T-helper 1 cell treated with Interleukin-12 subunit alpha and Interleukin-12 subunit beta and Interleukin-4 antibody, amounts not matched to agents 30 μg/mL and 1 μg/mL, for 36 hours (primary cell): ENCODE measurements at regions not wholly inside any gene's neighbourhood (a gene's known extent, or its start where the extent isn't known, plus 50 kb on each side); places are given as distances from the start of the nearest gene placed in this dataset.

Experiments used
- H3K27ac Mint-ChIP-seq: one replicate; pipeline ENCODE4 v1.8.0; 2021; ENCODE audit warnings: mild to moderate bottlenecking, mixed read lengths
- H3K27me3 Mint-ChIP-seq: one replicate; pipeline ENCODE4 v1.8.0; 2021; ENCODE audit warnings: low read depth, mixed read lengths
- H3K36me3 Mint-ChIP-seq: one replicate; pipeline ENCODE4 v1.8.0; 2021; ENCODE audit warnings: low read depth, mixed read lengths
- H3K4me1 Mint-ChIP-seq: one replicate; pipeline ENCODE4 v1.8.0; 2021; ENCODE audit warnings: low read depth, mixed read lengths
- H3K4me3 Mint-ChIP-seq: one replicate; pipeline ENCODE4 v1.8.0; 2021; ENCODE audit warnings: mild to moderate bottlenecking, moderate library complexity, mixed read lengths
- H3K9me3 Mint-ChIP-seq: one replicate; pipeline ENCODE4 v1.8.0; 2021; ENCODE audit warnings: mixed read lengths

DNA sequence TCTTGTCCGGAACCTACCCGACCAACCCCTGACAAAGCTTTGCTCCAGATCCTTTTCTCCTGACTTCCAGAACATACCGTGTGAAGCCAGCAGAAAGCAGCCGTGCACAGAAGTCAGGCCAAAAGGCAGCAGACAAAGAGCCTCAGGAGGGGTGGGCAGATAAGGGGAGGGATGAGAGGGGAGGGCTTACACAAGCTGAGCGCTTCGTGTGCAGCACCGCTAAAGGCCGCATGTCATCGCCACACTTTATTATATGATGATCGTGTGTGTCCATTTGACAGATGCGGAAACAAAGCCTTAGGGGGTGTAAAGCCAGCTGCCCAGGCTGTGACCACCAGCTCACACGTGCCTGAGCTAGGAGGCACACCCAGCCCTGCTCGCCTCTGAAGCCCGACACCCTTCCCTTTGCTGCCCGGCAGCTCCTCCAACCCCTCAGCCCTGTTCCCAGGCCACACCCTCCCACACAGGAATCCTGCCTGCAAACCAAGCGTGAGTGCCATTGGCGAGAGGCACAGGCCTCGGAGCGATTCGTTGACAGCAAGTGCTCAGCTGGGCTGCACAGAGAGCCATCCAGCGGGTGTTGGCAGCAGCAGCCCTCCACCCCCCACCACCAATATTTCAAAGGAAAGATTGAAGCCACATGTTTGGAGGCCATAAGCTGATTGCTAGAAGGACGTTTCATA, 170.5 kb upstream of the SMIM23 start:
- Mint-ChIP-seq H3K4me3 (no peak overlapping the region), H3K27me3 (no peaks in the 10 kb centered on the region), H3K9me3 (no peaks in the 10 kb centered on the region), H3K36me3 (no peaks in the 10 kb centered on the region), H3K27ac (no peak overlapping the region), H3K4me1 (no peaks in the 10 kb centered on the region)

DNA sequence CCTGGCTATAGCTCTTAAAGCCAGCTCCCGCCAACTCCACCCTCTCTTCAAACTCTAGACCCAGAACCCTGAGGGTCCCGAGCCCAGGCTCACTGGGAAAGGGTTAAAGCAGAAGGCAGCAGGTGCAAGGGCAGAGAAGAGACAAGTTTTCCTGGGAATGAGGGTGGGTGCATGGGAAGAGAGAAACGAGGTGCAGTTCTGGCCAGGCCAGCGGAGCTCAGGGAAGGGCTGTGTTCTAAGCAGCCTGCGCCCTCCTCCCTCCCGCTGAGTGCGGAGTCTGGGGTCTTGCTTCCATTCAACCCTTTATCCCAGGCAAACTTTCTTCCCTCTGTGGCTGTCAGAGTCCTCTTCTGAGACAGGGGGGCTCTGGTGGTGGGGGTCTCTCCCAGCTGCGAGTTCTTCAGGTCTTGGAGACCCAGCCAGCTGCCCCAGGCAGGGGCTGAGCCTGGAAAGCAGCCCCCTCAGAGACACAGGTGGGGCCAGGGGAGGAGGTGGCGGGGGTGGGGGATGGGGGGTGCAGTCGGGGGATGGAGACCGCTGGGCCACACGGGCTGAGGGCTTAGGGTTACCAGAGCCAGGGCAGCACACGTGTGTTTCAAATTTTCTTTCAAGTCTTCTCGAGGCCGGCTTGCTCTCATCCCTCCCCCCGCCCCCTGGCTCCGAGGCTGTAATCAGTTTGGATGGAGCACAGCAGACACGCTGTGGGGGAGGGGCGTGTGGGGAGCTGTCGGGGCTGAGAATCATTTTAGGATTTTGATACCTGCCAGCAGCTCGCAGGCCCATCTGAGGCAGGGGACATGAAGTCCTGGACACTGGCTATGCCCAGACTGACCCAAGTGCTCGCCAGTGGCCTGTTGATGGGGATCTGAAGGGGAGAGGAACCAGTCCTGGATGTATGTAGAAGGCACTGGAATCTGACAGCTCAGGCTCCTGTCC, 169.6 kb upstream of the SMIM23 start:
- Mint-ChIP-seq H3K9me3 (no peaks in the 10 kb centered on the region), H3K4me1 (no peaks in the 10 kb centered on the region), H3K27me3 (no peaks in the 10 kb centered on the region), H3K36me3 (no peaks in the 10 kb centered on the region), H3K27ac (no peak overlapping the region), H3K4me3 (no peak overlapping the region)

DNA sequence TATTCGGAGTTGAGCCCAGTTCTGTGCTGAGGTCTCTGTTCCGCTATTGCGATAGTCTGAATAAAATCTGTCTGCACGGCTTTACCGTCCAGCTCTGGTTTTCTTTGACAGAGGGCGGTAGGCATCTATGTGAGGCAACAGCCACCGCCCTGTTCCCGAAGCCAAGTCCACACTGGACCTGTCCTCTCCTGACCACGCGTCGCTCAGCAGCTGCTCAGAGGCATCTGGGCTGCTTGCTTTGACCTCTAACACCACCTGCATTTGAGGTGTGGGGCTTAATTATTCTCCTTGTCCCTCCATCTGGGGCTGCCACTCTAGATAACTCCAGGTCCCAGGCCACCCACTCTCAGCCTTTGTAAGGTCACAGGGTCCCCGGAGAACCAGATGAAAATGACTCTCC, 168.4 kb upstream of the SMIM23 start:
- H3K27ac Mint-ChIP-seq = no peak overlapping the region
- no peaks in the 10 kb centered on the region for H3K9me3 Mint-ChIP-seq
- no peak overlapping the region for H3K4me3 Mint-ChIP-seq
- no peaks in the 10 kb centered on the region for H3K36me3 Mint-ChIP-seq
- no peaks in the 10 kb centered on the region for H3K4me1 Mint-ChIP-seq
- no peaks in the 10 kb centered on the region for H3K27me3 Mint-ChIP-seq

DNA sequence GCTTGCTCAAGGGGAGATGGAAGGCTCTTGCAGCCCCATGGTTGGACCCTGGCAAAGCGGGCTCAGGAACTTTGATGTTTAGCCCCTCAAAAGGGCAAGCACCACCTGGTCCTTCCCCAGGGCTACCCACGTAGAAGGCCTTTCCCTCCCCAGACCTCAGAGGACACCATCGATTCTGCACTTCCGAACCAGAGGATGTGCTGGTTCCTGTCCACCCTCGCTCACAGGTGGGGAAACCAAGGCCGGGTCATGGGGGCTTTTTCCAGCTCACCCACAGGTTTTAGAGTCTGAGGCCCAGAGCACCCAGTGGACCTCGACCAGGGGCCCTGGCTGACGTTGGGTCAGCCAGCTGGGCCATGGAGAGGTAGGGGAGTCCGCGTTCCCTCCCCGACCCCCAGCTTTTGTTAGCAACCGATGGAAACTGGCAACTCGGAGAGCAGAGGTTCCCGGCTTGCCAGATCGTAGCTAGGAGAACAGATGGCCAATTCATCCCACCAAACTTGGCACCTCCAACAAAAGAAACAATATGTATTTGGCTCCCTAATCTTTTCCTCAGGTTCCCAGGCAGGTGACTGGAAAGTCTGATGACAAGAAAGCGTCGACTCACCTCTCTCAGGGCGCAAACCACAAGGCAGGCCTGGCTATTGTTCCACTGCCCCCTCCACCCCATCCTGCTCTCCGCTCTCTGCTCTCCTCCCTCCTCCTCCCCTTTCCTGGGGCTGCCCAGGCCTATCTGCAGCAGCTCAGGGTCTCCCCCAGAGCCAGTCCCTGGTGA, 167.6 kb upstream of the SMIM23 start:
- H3K4me1 Mint-ChIP-seq = no peaks in the 10 kb centered on the region
- no peaks in the 10 kb centered on the region for H3K36me3 Mint-ChIP-seq
- no peaks in the 10 kb centered on the region for H3K27me3 Mint-ChIP-seq
- H3K27ac Mint-ChIP-seq = no peak overlapping the region
- H3K4me3 Mint-ChIP-seq = no peak overlapping the region
- H3K9me3 Mint-ChIP-seq = no peaks in the 10 kb centered on the region

DNA sequence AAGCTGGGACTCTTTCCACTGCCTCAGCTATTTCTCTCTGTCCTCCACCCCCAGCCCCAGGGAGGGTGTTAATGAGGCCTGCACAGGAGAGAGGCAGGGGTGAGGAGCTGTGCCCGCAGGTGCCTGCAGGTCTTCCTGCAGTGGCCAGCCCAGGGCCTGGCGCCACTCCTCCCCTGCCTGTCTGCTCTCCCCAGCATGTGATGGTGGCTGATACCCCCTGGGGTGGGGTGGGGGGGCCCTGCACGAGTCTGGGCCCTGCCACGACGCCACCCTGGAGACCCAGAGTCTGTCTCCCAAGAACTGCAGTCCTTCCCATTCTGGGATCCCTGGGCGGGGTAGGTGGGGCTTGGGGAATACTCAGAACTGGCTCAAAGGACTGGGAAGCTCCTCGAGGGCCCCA, 166.4 kb upstream of the SMIM23 start:
- H3K27me3 Mint-ChIP-seq = no peaks in the 10 kb centered on the region
- H3K4me3 Mint-ChIP-seq = no peak overlapping the region
- H3K9me3 Mint-ChIP-seq = no peaks in the 10 kb centered on the region
- H3K4me1 Mint-ChIP-seq = no peaks in the 10 kb centered on the region
- H3K36me3 Mint-ChIP-seq = no peaks in the 10 kb centered on the region
- H3K27ac Mint-ChIP-seq = no peak overlapping the region

DNA sequence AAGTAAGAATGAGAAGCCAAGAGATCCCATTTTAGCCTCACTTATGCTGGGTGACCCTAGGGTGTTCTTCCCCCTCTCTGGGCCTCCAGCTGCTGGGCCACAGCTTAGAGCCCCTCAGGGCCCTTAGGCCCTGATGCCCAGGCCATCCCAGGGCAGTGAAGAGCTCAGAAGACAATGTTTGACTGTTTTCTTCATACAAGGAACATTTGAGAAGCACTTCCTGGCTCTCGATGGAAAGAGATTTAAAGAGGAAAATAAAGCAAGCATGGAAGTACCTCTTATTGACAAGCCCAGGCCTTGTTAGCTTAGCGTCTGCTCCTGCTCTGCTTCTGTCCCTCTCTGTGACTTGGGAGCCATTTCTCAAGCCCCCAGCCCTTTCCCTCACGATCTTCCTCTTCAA, 165.9 kb upstream of the SMIM23 start:
- no peak overlapping the region for H3K27ac Mint-ChIP-seq
- no peak overlapping the region for H3K4me3 Mint-ChIP-seq
- no peaks in the 10 kb centered on the region for H3K4me1 Mint-ChIP-seq
- H3K36me3 Mint-ChIP-seq = no peaks in the 10 kb centered on the region
- no peaks in the 10 kb centered on the region for H3K9me3 Mint-ChIP-seq
- H3K27me3 Mint-ChIP-seq = no peaks in the 10 kb centered on the region

DNA sequence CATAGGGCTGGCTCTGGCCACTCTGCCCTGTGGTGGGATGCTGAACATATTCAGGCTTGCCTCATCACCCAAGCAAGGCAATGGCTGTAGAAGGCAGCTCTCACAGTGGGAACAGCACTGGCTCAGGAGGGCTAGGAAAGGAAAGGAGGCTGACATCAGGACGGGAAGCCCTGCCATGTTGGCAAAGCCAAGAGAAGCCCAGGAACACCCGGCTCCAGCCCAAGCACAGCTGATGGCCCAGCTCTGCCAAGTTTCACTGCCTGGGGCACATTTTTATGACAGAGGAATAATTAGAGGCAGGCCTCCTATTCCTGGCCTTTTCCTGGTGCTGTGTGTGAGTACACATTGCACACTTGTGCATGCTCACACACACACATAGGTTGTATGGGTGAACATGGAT, 163.6 kb upstream of the SMIM23 start:
- Mint-ChIP-seq H3K4me1 (no peaks in the 10 kb centered on the region), H3K27ac (no peak overlapping the region), H3K9me3 (no peaks in the 10 kb centered on the region), H3K4me3 (no peak overlapping the region), H3K36me3 (no peaks in the 10 kb centered on the region), H3K27me3 (no peaks in the 10 kb centered on the region)

DNA sequence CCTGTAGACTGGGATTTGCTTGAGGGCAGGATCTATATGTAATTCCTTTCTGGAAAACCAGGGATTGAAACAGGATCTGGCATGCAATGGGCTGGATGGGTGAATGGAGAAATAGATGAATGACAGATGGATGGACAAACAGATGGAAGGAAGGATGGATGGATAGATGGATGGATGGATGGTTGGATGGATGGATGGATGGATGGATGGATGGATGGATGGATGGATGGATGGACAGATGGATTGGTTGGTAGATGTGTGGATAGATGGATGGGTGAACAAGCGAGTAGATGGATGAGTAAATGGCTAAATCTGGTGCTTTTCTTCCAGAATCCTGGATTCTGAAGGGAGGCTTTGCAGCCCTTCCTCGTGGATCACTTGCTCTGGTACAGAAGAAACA, 162.5 kb upstream of the SMIM23 start:
- Mint-ChIP-seq H3K9me3 (no peaks in the 10 kb centered on the region), H3K27ac (no peak overlapping the region), H3K27me3 (no peaks in the 10 kb centered on the region), H3K4me3 (no peak overlapping the region), H3K4me1 (no peaks in the 10 kb centered on the region), H3K36me3 (no peaks in the 10 kb centered on the region)

DNA sequence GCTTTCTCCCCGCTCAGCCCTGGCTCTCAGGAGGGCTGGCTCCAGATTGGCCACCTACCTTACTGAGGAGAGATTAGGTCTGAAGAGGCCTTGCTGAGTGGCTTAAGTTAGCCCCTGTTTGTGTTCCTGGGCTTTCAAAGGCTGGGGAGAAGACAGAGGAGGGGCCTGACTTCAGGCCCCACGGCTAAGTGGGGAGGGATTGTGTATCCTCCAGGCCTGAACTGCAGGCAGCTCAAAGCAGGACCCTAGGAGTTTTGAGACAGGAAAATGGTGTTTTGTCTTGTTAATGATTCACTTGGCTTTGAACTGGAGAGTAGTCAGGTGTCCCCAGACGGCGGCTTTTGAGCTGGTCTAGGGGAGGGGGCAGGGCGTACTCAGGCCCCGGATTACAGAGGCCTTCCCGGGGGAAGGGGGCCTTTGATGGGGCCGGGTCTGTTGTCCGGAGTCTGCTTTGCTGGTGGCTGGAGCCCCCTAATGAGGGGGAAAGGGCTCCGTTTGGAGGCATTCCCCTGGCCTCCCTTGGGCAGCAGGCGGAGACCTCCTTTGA, 162.0 kb upstream of the SMIM23 start:
- Mint-ChIP-seq H3K36me3 (no peaks in the 10 kb centered on the region), H3K27ac (no peak overlapping the region), H3K27me3 (no peaks in the 10 kb centered on the region), H3K4me1 (no peaks in the 10 kb centered on the region), H3K9me3 (no peaks in the 10 kb centered on the region), H3K4me3 (no peak overlapping the region)

DNA sequence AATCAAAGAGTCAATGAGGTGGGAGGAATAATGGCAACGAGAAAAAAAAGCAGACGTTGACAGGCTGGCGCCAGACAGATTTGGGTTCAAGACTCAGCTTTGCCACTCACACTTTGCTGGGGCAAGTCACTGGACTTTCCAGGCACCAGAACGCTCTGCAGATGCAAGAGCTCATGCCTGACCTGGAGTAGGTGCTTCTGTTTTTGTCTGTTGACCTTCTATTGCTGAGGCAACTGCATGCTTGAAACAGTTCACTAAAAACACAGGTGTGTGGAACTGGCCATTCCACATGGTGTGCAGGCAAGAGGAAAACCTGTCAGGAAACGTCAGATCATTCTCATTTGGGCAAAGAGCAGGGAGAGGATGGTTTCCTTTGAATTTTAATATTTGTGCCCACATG, 161.2 kb upstream of the SMIM23 start:
- no peak overlapping the region for H3K27ac Mint-ChIP-seq
- no peaks in the 10 kb centered on the region for H3K9me3 Mint-ChIP-seq
- H3K4me1 Mint-ChIP-seq = no peaks in the 10 kb centered on the region
- no peaks in the 10 kb centered on the region for H3K27me3 Mint-ChIP-seq
- H3K36me3 Mint-ChIP-seq = no peaks in the 10 kb centered on the region
- no peak overlapping the region for H3K4me3 Mint-ChIP-seq

DNA sequence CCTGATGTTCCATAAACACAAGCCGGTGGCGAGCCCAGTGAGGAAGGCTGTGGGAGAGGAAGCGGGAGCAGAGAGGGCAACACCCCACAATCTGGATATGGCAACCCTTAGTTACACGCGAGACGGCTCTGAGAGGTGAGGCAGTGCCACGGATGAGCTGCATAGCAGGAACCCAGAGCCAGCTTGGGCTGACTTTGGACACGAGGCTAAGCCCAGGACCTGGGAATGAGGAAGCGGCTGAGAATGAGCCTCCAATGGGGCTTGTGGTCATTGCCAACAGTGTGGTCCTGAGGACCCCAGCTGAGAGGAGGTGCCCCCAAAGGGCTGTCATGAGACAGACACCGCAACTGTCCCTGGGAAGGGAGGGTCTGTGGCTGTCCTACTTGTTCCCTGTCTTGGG, 160.0 kb upstream of the SMIM23 start:
- H3K27me3 Mint-ChIP-seq = peaks cover 5% of the 10 kb centered on the region
- no peaks in the 10 kb centered on the region for H3K36me3 Mint-ChIP-seq
- no peak overlapping the region for H3K4me3 Mint-ChIP-seq
- H3K27ac Mint-ChIP-seq = no peak overlapping the region
- no peaks in the 10 kb centered on the region for H3K4me1 Mint-ChIP-seq
- no peaks in the 10 kb centered on the region for H3K9me3 Mint-ChIP-seq

DNA sequence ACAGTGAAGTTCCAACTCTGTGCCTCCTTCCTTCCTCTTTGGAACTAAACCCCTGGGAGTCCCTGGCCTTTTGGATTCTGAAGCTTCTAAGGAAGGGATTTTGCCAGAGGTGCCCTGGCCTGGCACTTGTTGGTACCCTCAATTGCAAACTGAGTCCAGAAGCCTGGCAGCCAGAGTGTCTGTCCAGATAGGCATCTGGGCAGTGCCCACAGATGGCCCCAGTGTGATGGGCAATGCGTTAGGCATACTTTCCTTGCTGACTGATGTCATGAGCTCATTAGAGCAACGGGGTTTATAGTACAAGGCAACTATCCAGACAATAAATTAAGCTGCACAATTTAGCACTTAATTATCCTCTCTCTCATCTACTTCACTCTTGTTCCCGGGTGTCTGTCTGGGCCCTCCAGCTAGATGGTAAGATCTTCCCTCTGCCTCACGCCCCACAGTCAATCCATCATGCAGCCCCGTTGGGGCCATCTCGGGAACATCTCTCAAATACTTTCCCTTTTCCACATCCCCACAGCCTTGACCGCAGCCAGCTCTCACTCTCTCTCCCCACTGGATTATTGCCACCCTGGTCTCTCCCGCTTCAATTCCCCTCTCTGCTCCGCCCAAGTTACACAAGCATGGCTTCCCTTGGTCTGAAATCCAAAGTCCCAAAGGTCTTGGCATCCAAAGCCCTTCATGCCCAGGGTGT, 157.5 kb upstream of the SMIM23 start:
- H3K4me1 Mint-ChIP-seq = no peaks in the 10 kb centered on the region
- no peak overlapping the region for H3K4me3 Mint-ChIP-seq
- no peaks in the 10 kb centered on the region for H3K9me3 Mint-ChIP-seq

DNA sequence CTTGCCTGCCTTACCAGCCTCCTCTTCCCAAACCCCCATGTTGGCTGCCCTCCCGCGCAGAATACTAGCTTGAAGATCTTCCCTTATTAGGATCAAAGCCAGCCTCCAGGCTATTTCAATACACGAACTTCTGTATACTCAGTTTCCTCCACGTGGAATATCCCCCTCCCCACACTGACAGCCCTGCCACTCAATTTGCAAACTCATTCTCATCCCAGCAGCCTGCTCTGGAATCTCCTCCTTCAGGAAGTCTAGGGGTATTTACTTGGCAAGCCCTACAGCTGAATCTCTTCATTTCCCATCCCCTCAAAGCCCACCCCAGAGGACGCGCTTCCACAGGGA, 157.0 kb upstream of the SMIM23 start:
- Mint-ChIP-seq H3K9me3 (no peaks in the 10 kb centered on the region), H3K27ac (no peak overlapping the region), H3K27me3 (peaks cover 13% of the 10 kb centered on the region), H3K36me3 (no peaks in the 10 kb centered on the region), H3K4me1 (no peaks in the 10 kb centered on the region), H3K4me3 (no peak overlapping the region)

More for the DNA sequence above, 157.5 kb upstream of the SMIM23 start:
- no peaks in the 10 kb centered on the region for H3K36me3 Mint-ChIP-seq
- H3K27me3 Mint-ChIP-seq = peaks cover 13% of the 10 kb centered on the region
- no peak overlapping the region for H3K27ac Mint-ChIP-seq

DNA sequence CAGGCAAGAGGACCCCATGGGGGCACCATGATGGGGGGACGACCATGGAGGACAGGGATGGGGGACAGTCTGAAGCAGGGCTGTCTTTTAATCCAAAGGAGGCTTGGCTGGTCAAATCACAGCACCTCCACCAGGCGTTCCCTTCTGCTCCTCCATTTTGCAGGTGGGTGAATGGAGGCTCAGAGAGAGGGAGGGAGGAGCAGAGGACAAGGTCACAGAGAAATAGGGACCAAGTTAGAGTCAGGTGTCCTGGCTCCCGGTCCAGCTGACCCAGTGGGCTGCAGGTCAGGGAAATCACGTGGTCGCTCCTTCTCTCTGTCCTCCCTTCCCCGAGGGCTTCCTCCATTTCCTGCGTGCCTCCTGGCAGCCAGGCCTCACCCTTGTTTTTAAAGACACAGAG, 156.4 kb upstream of the SMIM23 start:
- Mint-ChIP-seq H3K27ac (no peak overlapping the region), H3K4me1 (no peaks in the 10 kb centered on the region), H3K27me3 (peaks cover 15% of the 10 kb centered on the region), H3K9me3 (no peaks in the 10 kb centered on the region), H3K4me3 (no peak overlapping the region), H3K36me3 (no peaks in the 10 kb centered on the region)
